GM12878 (cell line): ENCODE measurements at regions not wholly inside any gene's neighbourhood (a gene's known extent, or its start where the extent isn't known, plus 50 kb on each side); places are given as distances from the start of the nearest gene placed in this dataset.

Source experiments
- ATAC-seq: fragments of 200-7000 bp; cut with Tn5 transposase; 3 replicates; pipeline ENCODE4 v1.9.1; 2020; ENCODE audit warnings: mild to moderate bottlenecking, moderate library complexity
- BruUV-seq: library from RNA; stranded (reverse); fragments of 400-500 nt; replicated peaks from 2 replicates; lab custom pipeline; 2021; lab: Mats Ljungman, UMichigan
- CTCF ChIA-PET: fragments of 300-600 bp; sonication (Branson Sonifier 250); formaldehyde crosslinking; extraction: SDS; loops from one replicate; lab custom pipeline; 2021; ENCODE audit warnings: inconsistent platforms; lab: Yijun Ruan, JAX
- POLR2A ChIA-PET: fragments of 350-600 bp; formaldehyde crosslinking; extraction: SDS; loops from one replicate; lab custom pipeline; 2021; ENCODE audit warnings: inconsistent platforms; lab: Charles Lee
- RAD21 ChIA-PET: fragments of 300-600 bp; sonication (Branson Sonifier 250); formaldehyde crosslinking; loops from one replicate; lab custom pipeline; 2023; ENCODE audit warnings: antibody characterized with exemption; ENCODE audit not compliant: unreplicated experiment; lab: Charles Lee
- SMC1A ChIA-PET: fragments of 300-600 bp; sonication (Branson Sonifier 250); formaldehyde crosslinking; loops from one replicate; lab custom pipeline; 2023; ENCODE audit not compliant: unreplicated experiment, uncharacterized antibody; lab: Charles Lee
- DNase-seq: peaks from one replicate; pipeline ENCODE4 v3.0.0-alpha.2; 2011; ENCODE audit warnings: low read depth, low spot score
- FAIRE-seq: peaks from 3 replicates; lab custom pipeline; 2011; peaks lifted over from hg19 to GRCh38; lab: Jason Lieb, UNC
- H2AFZ ChIP-seq: 2 replicates; pipeline ENCODE4 v1.6.0; 2011; ENCODE audit warnings: low read depth, low read length, control low read depth; ENCODE audit not compliant: control insufficient read depth
- H3K27ac ChIP-seq: 2 replicates; pipeline ENCODE4 v1.5.1; 2011; ENCODE audit warnings: control low read depth; ENCODE audit not compliant: control insufficient read depth, insufficient read depth
- H3K27me3 ChIP-seq, 2 experiments: replicated peaks in 1 of 2; 2 replicates each; pipeline versions ENCODE4 v1.6.0 to v1.6.1; 2011; ENCODE audit warnings: low read length in 1 of 2; ENCODE audit not compliant: control insufficient read depth in 2 of 2, insufficient read depth in 2 of 2
- H3K36me3 ChIP-seq, 2 experiments: 2 replicates each; pipeline ENCODE4 v1.5.1; 2011; ENCODE audit warnings: low read length in 1 of 2; ENCODE audit not compliant: control insufficient read depth in 2 of 2, insufficient read depth in 2 of 2
- H3K4me1 ChIP-seq: 2 replicates; pipeline ENCODE4 v1.6.1; 2011; ENCODE audit warnings: mild to moderate bottlenecking, low read length, moderate library complexity, mixed read lengths; ENCODE audit not compliant: control insufficient read depth, insufficient read depth
- H3K4me2 ChIP-seq: 2 replicates; pipeline ENCODE4 v1.6.0; 2011; ENCODE audit warnings: control low read depth; ENCODE audit not compliant: control insufficient read depth, insufficient read depth
- H3K4me3 ChIP-seq: fragments of 200-600 bp; sonication (generic); 2 replicates; pipeline ENCODE4 v1.5.1; 2016
- H3K79me2 ChIP-seq: 2 replicates; pipeline ENCODE4 v1.6.0; 2011; ENCODE audit warnings: low read length; ENCODE audit not compliant: control insufficient read depth, insufficient read depth
- H3K9ac ChIP-seq: 2 replicates; pipeline ENCODE4 v1.8.0; 2011; ENCODE audit warnings: low read length, control low read depth, mixed read lengths; ENCODE audit not compliant: control insufficient read depth, insufficient read depth
- H3K9me3 ChIP-seq: replicated peaks from 3 replicates; pipeline ENCODE4 v1.5.1; 2011; ENCODE audit warnings: mild to moderate bottlenecking, low read length; ENCODE audit not compliant: control insufficient read depth, insufficient read depth
- H4K20me1 ChIP-seq: 2 replicates; pipeline ENCODE4 v1.6.0; 2011; ENCODE audit not compliant: control insufficient read depth, insufficient read depth
- ATF7 ChIP-seq: fragments of 450-650 bp; IDR thresholded peaks from 2 replicates; pipeline ENCODE4 v1.6.1; 2016; ENCODE audit warnings: low read depth, mild to moderate bottlenecking
- BRCA1 ChIP-seq: IDR thresholded peaks from 2 replicates; pipeline ENCODE4 v1.6.1; 2011; ENCODE audit warnings: low read depth, low read length, improper control_type of control experiment
- CBX5 ChIP-seq: sonication (generic); IDR thresholded peaks from 2 replicates; pipeline ENCODE4 v1.6.1; 2016; ENCODE audit warnings: low read depth, moderate library complexity, mild to moderate bottlenecking, inconsistent platforms
- FOXK2 ChIP-seq: fragments of 450-650 bp; IDR thresholded peaks from 2 replicates; pipeline ENCODE4 v1.6.1; 2017; ENCODE audit warnings: mild to moderate bottlenecking, moderate library complexity
- HDAC2 ChIP-seq: fragments of 200-600 bp; sonication (generic); IDR thresholded peaks from 2 replicates; pipeline ENCODE4 v1.6.1; 2017
- NRF1 ChIP-seq: conservative IDR thresholded peaks from 2 replicates; pipeline ENCODE4 v1.6.1; 2011; ENCODE audit warnings: mild to moderate bottlenecking, low read depth, low read length, improper control_type of control experiment
- PAX8 ChIP-seq: fragments of 450-650 bp; IDR thresholded peaks from 2 replicates; pipeline ENCODE4 v1.6.1; 2017; ENCODE audit warnings: mild to moderate bottlenecking, moderate library complexity
- SIN3A ChIP-seq: IDR thresholded peaks from 2 replicates; pipeline ENCODE4 v1.6.1; 2012; ENCODE audit warnings: low read depth, low read length, improper control_type of control experiment
- WGBS: methylation state at CpG from one replicate; pipeline ENCODE4 v1.1.6; 2016; ENCODE audit warnings: low lambda C conversion rate; ENCODE audit not compliant: insufficient replicate concordance, insufficient coverage; ENCODE audit errors: missing lambda C conversion rate; 5-methylcytosine and 5-hydroxymethylcytosine counted together
- in situ Hi-C: fragments of 300-500 bp; cut with MboI; formaldehyde crosslinking; loops from 9 replicates; pipeline ENCODE4 v1.14.3; 2018; ENCODE audit warnings: mixed read lengths
- intact Hi-C: fragments of 100-400 bp; cut with micrococcal nuclease; formaldehyde crosslinking; loops from one replicate; pipeline ENCODE4 v1.14.2; 2022; ENCODE audit not compliant: unreplicated experiment

- BruUV-seq, result no TSS peak
- CTCF ChIA-PET, result no interaction called here
- H4K20me1 ChIP-seq, result no peaks in the 10 kb centered on the region
- no peaks in the 10 kb centered on the region; a peak in 1 of 4 replicates for H3K27me3 ChIP-seq
- H3K79me2 ChIP-seq, result no peaks in the 10 kb centered on the region
- no peak overlapping the region for H2AFZ ChIP-seq
- SMC1A ChIA-PET, result no interaction called here
- no peak overlapping the region for H3K27ac ChIP-seq
- no peak for TF ChIP-seq BRCA1
- WGBS, result 55% methylated on average over 8 of the region's 8 CpGs
- in situ Hi-C loops (no loop called here), intact Hi-C loops (no loop called here)
- RAD21 ChIA-PET, result no interaction called here
- H3K4me2 ChIP-seq, result no peak overlapping the region
- H3K4me1 ChIP-seq, result no peaks in the 10 kb centered on the region
- FAIRE-seq, result no peak
- POLR2A ChIA-PET, result no interaction called here
- no peaks in the 10 kb centered on the region; the same call in 2 of the 3 replicates for H3K9me3 ChIP-seq
- no peaks in the 10 kb centered on the region for H3K36me3 ChIP-seq
- no peak overlapping the region for H3K4me3 ChIP-seq
- no peak overlapping the region for H3K9ac ChIP-seq
- no peak for DNase-seq
- no peak for ATAC-seq
Observed at GRCh38 chr12:131372171-131372475, 338.8 kb upstream of the SFSWAP start.

- Histone ChIP-seq H3K9me3 (no peaks in the 10 kb centered on the region; the same call in 2 of the 3 replicates), H3K27me3 (no peaks in the 10 kb centered on the region; a peak in 1 of 4 replicates), H4K20me1 (no peaks in the 10 kb centered on the region), H3K4me1 (no peaks in the 10 kb centered on the region), H3K4me3 (no peak overlapping the region), H3K4me2 (no peak overlapping the region), H3K79me2 (no peaks in the 10 kb centered on the region), H3K27ac (no peak overlapping the region), H2AFZ (no peak overlapping the region), H3K36me3 (no peaks in the 10 kb centered on the region), H3K9ac (no peak overlapping the region)
- DNase-seq (no peak), ATAC-seq (no peak), FAIRE-seq (no peak)
- no TSS peak for BruUV-seq
- intact Hi-C loops (no loop called here), in situ Hi-C loops (no loop called here)
- POLR2A ChIA-PET, result no interaction called here
- TF ChIP-seq PAX8, result no peak
- no peak for TF ChIP-seq NRF1
- TF ChIP-seq SIN3A, result no peak
- TF ChIP-seq FOXK2, result no peak
- TF ChIP-seq CBX5, result no peak
- no peak for TF ChIP-seq HDAC2
- no peak for TF ChIP-seq ATF7
- 0% methylated on average over 2 of the region's 2 CpGs for WGBS
- RAD21 ChIA-PET, result no interaction called here
- CTCF ChIA-PET, result no interaction called here
- SMC1A ChIA-PET, result no interaction called here
Observed at GRCh38 chr12:131372706-131373195, 338.1 kb upstream of the SFSWAP start.
